Peyer's patch (tissue), 4 donors: ENCODE measurements at regions not wholly inside any gene's neighbourhood (a gene's known extent, or its start where the extent isn't known, plus 50 kb on each side); places are given as distances from the start of the nearest gene placed in this dataset.

Experiments
- DNase-seq, 3 donors: peaks; one replicate each; pipeline ENCODE4 v3.0.0-alpha.2; 2017 to 2019
- H3K27ac ChIP-seq, 4 donors: fragments of 200-600 bp; sonication (generic); one replicate each; pipeline ENCODE4 v1.5.1; 2016 to 2019
- H3K27me3 ChIP-seq, 2 donors: fragments of 200-600 bp; sonication (generic); one replicate each; pipeline ENCODE4 v1.5.1; 2019
- H3K36me3 ChIP-seq, 3 donors: fragments of 200-600 bp; sonication (generic); one replicate each; pipeline ENCODE4 v1.5.1; 2016 to 2019
- H3K4me1 ChIP-seq, 4 donors: fragments of 200-600 bp; sonication (generic); one replicate each; pipeline ENCODE4 v1.5.1; 2016 to 2019
- H3K4me3 ChIP-seq, 4 donors: fragments of 200-600 bp; sonication (generic); 1 replicate in 3 of 4; 2 replicates in 1 of 4; pipeline ENCODE4 v1.5.1; 2016 to 2019; ENCODE audit warnings: mild to moderate bottlenecking in 1 of 4
- H3K9me3 ChIP-seq, 4 donors: fragments of 200-600 bp; sonication (generic); one replicate each; pipeline ENCODE4 v1.5.1; 2016 to 2019; ENCODE audit warnings: mild to moderate bottlenecking in 1 of 4
- CTCF ChIP-seq, 6 experiments: fragments of 450-650 bp in 4 of 6; fragments of 200-600 bp in 2 of 6; sonication (generic) in 1 of 6; IDR thresholded peaks; one replicate each; pipeline ENCODE4 v1.5.1; 2017 to 2019; ENCODE audit warnings: antibody characterized with exemption in 6 of 6, mild to moderate bottlenecking in 3 of 6, moderate library complexity in 1 of 6
- POLR2A ChIP-seq, 2 donors: fragments of 450-650 bp; IDR thresholded peaks; one replicate each; pipeline ENCODE4 v1.5.1; 2017; ENCODE audit warnings: antibody characterized with exemption in 2 of 2, mild to moderate bottlenecking in 2 of 2, moderate library complexity in 2 of 2

- TF ChIP-seq POLR2A (IDR thresholded peaks at IDR 0.05) (no peak), CTCF (IDR thresholded peaks at IDR 0.05) (no peak)
- H3K36me3 ChIP-seq, result no peaks in the 10 kb centered on the region
These were observed 115.2 kb upstream of the LAMA2 start for GRCh38 chr6:128767705-128768104.

GRCh38 chr6:128767150-128767549 is 115.8 kb upstream of the LAMA2 start:
- Histone ChIP-seq H3K27ac (no peak overlapping the region), H3K36me3 (no peaks in the 10 kb centered on the region), H3K27me3 (no peaks in the 10 kb centered on the region), H3K4me1 (no peaks in the 10 kb centered on the region), H3K4me3 (no peak overlapping the region), H3K9me3 (no peaks in the 10 kb centered on the region)
- TF ChIP-seq CTCF (IDR thresholded peaks at IDR 0.05), result no peak
- no peak for TF ChIP-seq POLR2A (IDR thresholded peaks at IDR 0.05)
- DNase-seq, result no peak

More at GRCh38 chr6:128767705-128768104, 115.2 kb upstream of the LAMA2 start:
- Histone ChIP-seq H3K27ac (no peak overlapping the region), H3K4me3 (no peak overlapping the region), H3K27me3 (no peaks in the 10 kb centered on the region), H3K4me1 (no peaks in the 10 kb centered on the region), H3K9me3 (no peaks in the 10 kb centered on the region)
- no peak for DNase-seq

- no peak for DNase-seq
- Histone ChIP-seq H3K36me3 (no peaks in the 10 kb centered on the region), H3K4me3 (no peak overlapping the region), H3K4me1 (no peaks in the 10 kb centered on the region), H3K27me3 (no peaks in the 10 kb centered on the region), H3K9me3 (no peaks in the 10 kb centered on the region), H3K27ac (no peak overlapping the region)
- no peak for TF ChIP-seq POLR2A (IDR thresholded peaks at IDR 0.05)
- TF ChIP-seq CTCF (IDR thresholded peaks at IDR 0.05), result no peak
These were observed 119.2 kb upstream of the LAMA2 start for GRCh38 chr6:128763599-128764300.

- Histone ChIP-seq H3K9me3 (no peaks in the 10 kb centered on the region), H3K36me3 (no peaks in the 10 kb centered on the region), H3K27me3 (no peaks in the 10 kb centered on the region), H3K27ac (no peak overlapping the region), H3K4me3 (no peak overlapping the region), H3K4me1 (no peaks in the 10 kb centered on the region)
- TF ChIP-seq POLR2A (IDR thresholded peaks at IDR 0.05) (no peak), CTCF (IDR thresholded peaks at IDR 0.05) (no peak)
- no peak for DNase-seq
These were observed 123.0 kb upstream of the LAMA2 start for GRCh38 chr6:128759901-128760300.

- no peak for DNase-seq
- no peaks in the 10 kb centered on the region for H3K27me3 ChIP-seq
- H3K9me3 ChIP-seq, result no peaks in the 10 kb centered on the region
- no peak overlapping the region for H3K27ac ChIP-seq
- TF ChIP-seq CTCF (IDR thresholded peaks at IDR 0.05) (no peak), POLR2A (IDR thresholded peaks at IDR 0.05) (no peak)
- H3K4me1 ChIP-seq, result no peaks in the 10 kb centered on the region
- no peaks in the 10 kb centered on the region for H3K36me3 ChIP-seq
- H3K4me3 ChIP-seq, result no peak overlapping the region
These were observed 123.5 kb upstream of the LAMA2 start for GRCh38 chr6:128759447-128759846.

GRCh38 chr6:128757961-128758360 is 125.0 kb upstream of the LAMA2 start:
- H3K4me1 ChIP-seq, result no peaks in the 10 kb centered on the region
- no peak for DNase-seq
- TF ChIP-seq POLR2A (IDR thresholded peaks at IDR 0.05) (no peak), CTCF (IDR thresholded peaks at IDR 0.05) (no peak)

More at GRCh38 chr6:128757961-128758360, 125.0 kb upstream of the LAMA2 start:
- Histone ChIP-seq H3K36me3 (no peaks in the 10 kb centered on the region), H3K27ac (no peak overlapping the region), H3K9me3 (no peaks in the 10 kb centered on the region), H3K4me3 (no peak overlapping the region), H3K27me3 (no peaks in the 10 kb centered on the region)
